ENCODE measurements at regions not wholly inside any gene's neighbourhood (a gene's known extent, or its start where the extent isn't known, plus 50 kb on each side); places are given as distances from the start of the nearest gene placed in this dataset.

GRCh38 chr22:27237080-27237741, 564.3 kb downstream of the MN1 start:
- Histone ChIP-seq H3K4me1 (ENCODE audit: control insufficient read depth, insufficient read depth, low read length) (peaks cover 31% of the 10 kb centered on the region), H3K36me3 (ENCODE audit: insufficient read depth, low read length) (no peaks in the 10 kb centered on the region), H3K9me3 (replicated peaks; ENCODE audit: low read length) (no peaks in the 10 kb centered on the region), H3K27me3 (ENCODE audit: control insufficient read depth, insufficient read depth, low read length) (peaks cover 2% of the 10 kb centered on the region), H3K9ac (ENCODE audit: low read depth, low read length) (no peak overlapping the region), H3K4me3 (ENCODE audit: low read length) (no peak overlapping the region), H3K4me2 (ENCODE audit: low read length) (no peak overlapping the region)

GRCh38 chr22:27238935-27239510, 562.5 kb downstream of the MN1 start:
- H3K4me2 ChIP-seq (ENCODE audit: low read length) = peak overlapping the region; percentile 63
- H3K9me3 ChIP-seq (replicated peaks; ENCODE audit: low read length) = no peaks in the 10 kb centered on the region
- peaks cover 31% of the 10 kb centered on the region for H3K4me1 ChIP-seq (ENCODE audit: control insufficient read depth, insufficient read depth, low read length)
- no peaks in the 10 kb centered on the region for H3K36me3 ChIP-seq (ENCODE audit: insufficient read depth, low read length)
- H3K27me3 ChIP-seq (ENCODE audit: control insufficient read depth, insufficient read depth, low read length) = no peaks in the 10 kb centered on the region
- H3K9ac ChIP-seq (ENCODE audit: low read depth, low read length) = peak overlapping the region; percentile 26
- peak overlapping the region; percentile 3 for H3K4me3 ChIP-seq (ENCODE audit: low read length)

DNA sequence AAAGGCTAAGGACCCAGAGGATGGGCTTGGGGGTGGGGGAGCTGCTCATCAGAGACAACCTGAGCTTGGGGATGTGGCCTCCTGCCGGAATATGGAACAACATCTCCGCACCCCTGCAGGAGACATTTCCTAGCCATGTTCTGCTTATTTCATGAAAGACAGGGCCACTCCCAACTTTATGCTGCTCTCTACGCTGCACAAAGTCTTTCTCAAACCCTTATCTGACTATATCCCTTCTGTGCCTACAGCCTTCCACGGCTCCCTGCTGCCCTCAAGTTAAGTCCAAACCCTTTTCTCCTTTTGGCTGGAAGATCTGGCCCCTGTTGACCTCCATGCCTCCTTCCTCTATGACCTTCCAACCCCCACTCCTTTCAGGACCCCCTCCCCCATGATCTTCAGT, 562.0 kb downstream of the MN1 start:
- H3K9ac ChIP-seq (ENCODE audit: low read depth, low read length) = peak overlapping the region; percentile 26
- peak overlapping the region; percentile 3 for H3K4me3 ChIP-seq (ENCODE audit: low read length)
- peaks cover 31% of the 10 kb centered on the region for H3K4me1 ChIP-seq (ENCODE audit: control insufficient read depth, insufficient read depth, low read length)
- H3K27me3 ChIP-seq (ENCODE audit: control insufficient read depth, insufficient read depth, low read length) = no peaks in the 10 kb centered on the region
- H3K4me2 ChIP-seq (ENCODE audit: low read length) = peak overlapping the region; percentile 63
- no peaks in the 10 kb centered on the region for H3K36me3 ChIP-seq (ENCODE audit: insufficient read depth, low read length)
- H3K9me3 ChIP-seq (replicated peaks; ENCODE audit: low read length) = no peaks in the 10 kb centered on the region

GRCh38 chr22:27240298-27241075, 561.1 kb downstream of the MN1 start:
- Histone ChIP-seq H3K4me3 (ENCODE audit: low read length) (no peak overlapping the region), H3K9me3 (replicated peaks; ENCODE audit: low read length) (no peaks in the 10 kb centered on the region), H3K9ac (ENCODE audit: low read depth, low read length) (no peak overlapping the region), H3K4me1 (ENCODE audit: control insufficient read depth, insufficient read depth, low read length) (peaks cover 31% of the 10 kb centered on the region), H3K27me3 (ENCODE audit: control insufficient read depth, insufficient read depth, low read length) (no peaks in the 10 kb centered on the region), H3K36me3 (ENCODE audit: insufficient read depth, low read length) (no peaks in the 10 kb centered on the region), H3K4me2 (ENCODE audit: low read length) (no peak overlapping the region)

GRCh38 chr22:27241430-27242321, 559.9 kb downstream of the MN1 start:
- Histone ChIP-seq H3K4me2 (ENCODE audit: low read length) (no peak overlapping the region), H3K4me1 (ENCODE audit: control insufficient read depth, insufficient read depth, low read length) (peaks cover 31% of the 10 kb centered on the region), H3K27me3 (ENCODE audit: control insufficient read depth, insufficient read depth, low read length) (no peaks in the 10 kb centered on the region), H3K36me3 (ENCODE audit: insufficient read depth, low read length) (no peaks in the 10 kb centered on the region), H3K4me3 (ENCODE audit: low read length) (no peak overlapping the region), H3K9me3 (replicated peaks; ENCODE audit: low read length) (no peaks in the 10 kb centered on the region), H3K9ac (ENCODE audit: low read depth, low read length) (no peak overlapping the region)

GRCh38 chr22:27242474-27242873, 559.1 kb downstream of the MN1 start:
- Histone ChIP-seq H3K36me3 (ENCODE audit: insufficient read depth, low read length) (no peaks in the 10 kb centered on the region), H3K9me3 (replicated peaks; ENCODE audit: low read length) (no peaks in the 10 kb centered on the region), H3K4me3 (ENCODE audit: low read length) (no peak overlapping the region), H3K4me2 (ENCODE audit: low read length) (no peak overlapping the region), H3K4me1 (ENCODE audit: control insufficient read depth, insufficient read depth, low read length) (peaks cover 33% of the 10 kb centered on the region), H3K27me3 (ENCODE audit: control insufficient read depth, insufficient read depth, low read length) (no peaks in the 10 kb centered on the region), H3K9ac (ENCODE audit: low read depth, low read length) (no peak overlapping the region)

GRCh38 chr22:27242917-27243589, 558.5 kb downstream of the MN1 start:
- Histone ChIP-seq H3K27me3 (ENCODE audit: control insufficient read depth, insufficient read depth, low read length) (no peaks in the 10 kb centered on the region), H3K4me3 (ENCODE audit: low read length) (no peak overlapping the region), H3K4me2 (ENCODE audit: low read length) (no peak overlapping the region), H3K4me1 (ENCODE audit: control insufficient read depth, insufficient read depth, low read length) (peaks cover 36% of the 10 kb centered on the region), H3K9me3 (replicated peaks; ENCODE audit: low read length) (no peaks in the 10 kb centered on the region), H3K36me3 (ENCODE audit: insufficient read depth, low read length) (no peaks in the 10 kb centered on the region), H3K9ac (ENCODE audit: low read depth, low read length) (no peak overlapping the region)

DNA sequence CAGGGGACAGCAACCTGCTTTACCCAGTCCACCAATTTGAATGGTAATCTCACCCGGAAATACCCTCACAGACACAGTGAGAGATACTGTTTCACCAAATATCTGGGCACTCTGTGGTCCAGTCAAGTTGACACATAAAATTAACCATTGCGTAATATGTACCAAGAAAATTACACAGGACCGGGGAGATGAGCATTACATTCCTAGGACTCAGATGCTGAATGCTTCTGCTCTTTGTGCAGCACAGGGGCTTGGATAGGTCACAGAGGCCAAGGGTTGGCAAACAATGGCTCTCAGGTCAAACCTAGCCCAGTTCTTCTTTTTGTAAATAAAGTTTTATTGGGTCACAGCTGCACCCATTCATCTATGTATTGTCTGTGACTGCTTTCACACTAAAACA, 557.2 kb downstream of the MN1 start:
- no peaks in the 10 kb centered on the region for H3K27me3 ChIP-seq (ENCODE audit: control insufficient read depth, insufficient read depth, low read length)
- no peak overlapping the region for H3K4me2 ChIP-seq (ENCODE audit: low read length)
- no peak overlapping the region for H3K4me3 ChIP-seq (ENCODE audit: low read length)
- no peaks in the 10 kb centered on the region for H3K36me3 ChIP-seq (ENCODE audit: insufficient read depth, low read length)
- peaks cover 26% of the 10 kb centered on the region for H3K4me1 ChIP-seq (ENCODE audit: control insufficient read depth, insufficient read depth, low read length)
- no peaks in the 10 kb centered on the region for H3K9me3 ChIP-seq (replicated peaks; ENCODE audit: low read length)
- H3K9ac ChIP-seq (ENCODE audit: low read depth, low read length) = no peak overlapping the region

- H3K9me3 ChIP-seq (replicated peaks; ENCODE audit: low read length) = no peaks in the 10 kb centered on the region
- no peaks in the 10 kb centered on the region for H3K27me3 ChIP-seq (ENCODE audit: control insufficient read depth, insufficient read depth, low read length)
- H3K4me1 ChIP-seq (ENCODE audit: control insufficient read depth, insufficient read depth, low read length) = peaks cover 19% of the 10 kb centered on the region
- H3K4me2 ChIP-seq (ENCODE audit: low read length) = no peak overlapping the region
- H3K4me3 ChIP-seq (ENCODE audit: low read length) = no peak overlapping the region
- no peaks in the 10 kb centered on the region for H3K36me3 ChIP-seq (ENCODE audit: insufficient read depth, low read length)
- no peak overlapping the region for H3K9ac ChIP-seq (ENCODE audit: low read depth, low read length)
Measured at GRCh38 chr22:27245056-27245455, 556.5 kb downstream of the MN1 start.

DNA sequence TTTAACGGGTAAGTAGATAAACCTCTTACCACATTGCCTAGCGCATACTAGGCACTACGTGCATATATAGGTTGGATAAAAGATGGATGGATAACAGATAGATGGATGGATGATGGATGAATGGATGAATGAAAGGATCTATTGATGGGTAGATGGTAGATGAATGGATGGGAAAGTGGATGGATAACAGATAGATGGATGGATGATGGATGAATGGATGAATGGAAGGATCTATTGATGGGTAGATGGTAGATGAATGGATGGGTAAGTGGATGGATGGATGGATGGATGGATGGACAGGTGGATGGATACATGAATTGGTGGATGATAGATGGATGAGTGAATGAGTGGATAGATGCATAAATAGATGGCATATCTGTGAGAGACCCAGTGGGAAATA, 555.0 kb downstream of the MN1 start:
- Histone ChIP-seq H3K36me3 (ENCODE audit: insufficient read depth, low read length) (no peaks in the 10 kb centered on the region), H3K4me1 (ENCODE audit: control insufficient read depth, insufficient read depth, low read length) (peaks cover 10% of the 10 kb centered on the region), H3K4me3 (ENCODE audit: low read length) (no peak overlapping the region), H3K4me2 (ENCODE audit: low read length) (no peak overlapping the region), H3K9me3 (replicated peaks; ENCODE audit: low read length) (no peaks in the 10 kb centered on the region), H3K9ac (ENCODE audit: low read depth, low read length) (no peak overlapping the region), H3K27me3 (ENCODE audit: control insufficient read depth, insufficient read depth, low read length) (no peaks in the 10 kb centered on the region)

Measured in skeletal muscle satellite cell (primary cell).